Activated CD4-positive, alpha-beta T cell treated with anti-CD3 and anti-CD28 coated beads, Interleukin-2, amount 10 ng/mL, durations not matched to agents 24 days and 14 days (primary cell): ENCODE measurements at regions not wholly inside any gene's neighbourhood (a gene's known extent, or its start where the extent isn't known, plus 50 kb on each side); places are given as distances from the start of the nearest gene placed in this dataset.
A peak's percentile ranks its signal among the peaks of the same experiment; 100 is the strongest.
"Not testable (repeated sequence)": the region's sequence is repeated elsewhere in the genome, so short reads cannot be mapped to it uniquely, and the experiment has no call there.

Experiments
- DNase-seq: peaks from one replicate; pipeline ENCODE4 v3.0.0; 2022
- H3K27ac Mint-ChIP-seq: one replicate; pipeline ENCODE4 v1.8.0; 2022; ENCODE audit warnings: mild to moderate bottlenecking, mixed read lengths
- H3K27me3 Mint-ChIP-seq: one replicate; pipeline ENCODE4 v1.8.0; 2022; ENCODE audit warnings: mixed read lengths
- H3K36me3 Mint-ChIP-seq: one replicate; pipeline ENCODE4 v1.8.0; 2022; ENCODE audit warnings: low read depth, mild to moderate bottlenecking, mixed read lengths
- H3K4me1 Mint-ChIP-seq: one replicate; pipeline ENCODE4 v1.8.0; 2021; ENCODE audit warnings: mixed read lengths
- H3K4me3 Mint-ChIP-seq: one replicate; pipeline ENCODE4 v1.8.0; 2022; ENCODE audit warnings: mild to moderate bottlenecking, moderate library complexity, mixed read lengths
- H3K9me3 Mint-ChIP-seq: one replicate; pipeline ENCODE4 v1.8.0; 2021; ENCODE audit warnings: mixed read lengths
- intact Hi-C: fragments of 100-400 bp; cut with micrococcal nuclease; formaldehyde crosslinking; loops from one replicate; pipeline ENCODE4 v1.15.1; 2023

DNA sequence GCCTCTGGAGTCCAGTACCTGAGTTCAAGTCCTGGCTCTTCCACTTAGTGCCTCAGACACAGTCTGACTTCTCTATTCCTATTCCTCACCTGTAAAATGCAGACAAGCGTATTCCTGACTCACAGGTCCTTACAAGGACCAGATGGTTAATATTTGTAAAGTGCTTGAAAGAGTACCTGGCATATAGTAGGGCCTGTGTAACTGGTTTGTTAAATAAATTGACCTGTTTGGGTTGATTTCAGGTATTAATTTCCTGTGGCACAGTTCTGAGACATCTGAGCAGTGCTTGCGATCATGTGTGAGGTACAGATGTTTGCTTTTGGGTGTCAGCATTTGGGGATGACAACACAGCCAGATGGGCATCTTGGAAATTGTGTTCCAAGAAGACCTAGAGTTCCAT is 127.5 kb downstream of the APIP start:
- Mint-ChIP-seq H3K36me3 (no peaks in the 10 kb centered on the region), H3K4me1 (peaks cover 2% of the 10 kb centered on the region), H3K9me3 (peaks cover 6% of the 10 kb centered on the region), H3K4me3 (no peak overlapping the region), H3K27ac (no peak overlapping the region), H3K27me3 (peaks cover 13% of the 10 kb centered on the region)
- DNase-seq, result no peak
- intact Hi-C loops, result no loop called here

GRCh38 chr11:34787895-34788294 is 128.3 kb downstream of the APIP start:
- Mint-ChIP-seq H3K9me3 (peaks cover 8% of the 10 kb centered on the region), H3K4me1 (peaks cover 2% of the 10 kb centered on the region), H3K27ac (no peak overlapping the region), H3K4me3 (no peak overlapping the region), H3K27me3 (peaks cover 15% of the 10 kb centered on the region), H3K36me3 (no peaks in the 10 kb centered on the region)
- intact Hi-C loops, result no loop called here
- DNase-seq, result no peak

DNA sequence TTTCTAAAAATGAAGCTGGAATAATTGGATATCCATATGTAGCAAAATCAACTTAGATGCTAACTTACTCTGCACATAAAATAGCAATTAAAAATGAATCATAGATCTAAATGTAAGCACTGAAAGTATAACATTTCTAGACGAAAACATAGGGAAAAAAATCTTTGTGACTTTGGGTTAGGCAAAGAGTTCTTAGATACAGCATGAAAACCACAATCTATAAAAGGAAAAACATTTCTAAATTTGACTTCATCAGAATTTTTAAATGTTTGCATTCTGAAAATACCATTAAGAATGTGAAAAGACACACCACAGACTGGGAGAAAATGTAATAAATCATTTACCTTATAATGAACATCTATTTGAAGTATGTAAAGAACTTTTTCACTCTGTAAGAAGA is 128.8 kb downstream of the APIP start:
- Mint-ChIP-seq H3K9me3 (peaks cover 8% of the 10 kb centered on the region), H3K4me3 (no peak overlapping the region), H3K4me1 (peaks cover 2% of the 10 kb centered on the region), H3K27me3 (peaks cover 15% of the 10 kb centered on the region), H3K36me3 (no peaks in the 10 kb centered on the region), H3K27ac (no peak overlapping the region)
- DNase-seq, result no peak
- intact Hi-C loops, result no loop called here

GRCh38 chr11:34784318-34784841 is 131.8 kb downstream of the APIP start:
- no peaks in the 10 kb centered on the region for H3K4me1 Mint-ChIP-seq
- H3K4me3 Mint-ChIP-seq, result no peak overlapping the region
- peaks cover 18% of the 10 kb centered on the region for H3K27me3 Mint-ChIP-seq
- no peaks in the 10 kb centered on the region for H3K36me3 Mint-ChIP-seq
- H3K27ac Mint-ChIP-seq, result no peak overlapping the region
- H3K9me3 Mint-ChIP-seq, result peaks cover 3% of the 10 kb centered on the region
- intact Hi-C loops, result no loop called here
- no peak for DNase-seq

DNA sequence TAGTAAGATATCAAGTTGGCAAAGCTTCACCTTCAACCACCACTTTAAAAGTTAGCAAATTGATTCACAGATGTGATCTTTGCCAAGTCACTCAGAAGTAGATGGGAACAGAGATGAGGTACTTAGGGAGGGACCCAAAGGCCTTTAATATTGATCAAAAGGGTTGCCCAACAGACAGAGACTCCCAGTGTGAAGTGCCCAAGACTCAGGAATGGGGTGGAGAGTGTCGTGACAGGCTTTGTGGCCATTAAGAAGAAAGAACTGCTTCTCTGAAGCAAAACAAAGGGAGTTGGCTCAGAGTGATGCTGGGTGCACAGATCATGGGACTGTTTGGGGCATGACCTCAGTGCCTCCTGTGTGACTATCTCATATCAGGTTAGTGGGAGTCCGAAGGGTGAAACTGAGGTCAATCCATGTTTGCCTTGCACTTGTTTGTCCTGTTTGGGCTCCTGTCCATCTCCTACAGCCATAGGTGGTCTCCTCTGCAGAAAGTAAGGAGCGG is 132.3 kb downstream of the APIP start:
- H3K9me3 Mint-ChIP-seq, result peaks cover 3% of the 10 kb centered on the region

GRCh38 chr11:34781826-34782225 is 134.4 kb downstream of the APIP start:
- H3K9me3 Mint-ChIP-seq, H3K36me3 Mint-ChIP-seq, DNase-seq, H3K4me1 Mint-ChIP-seq, H3K27ac Mint-ChIP-seq, intact Hi-C loops, H3K4me3 Mint-ChIP-seq: not testable (repeated sequence)
- peaks cover 27% of the 10 kb centered on the region for H3K27me3 Mint-ChIP-seq

More for the DNA sequence above, 132.3 kb downstream of the APIP start:
- no peaks in the 10 kb centered on the region for H3K36me3 Mint-ChIP-seq
- H3K4me3 Mint-ChIP-seq, result no peak overlapping the region
- peaks cover 22% of the 10 kb centered on the region for H3K27me3 Mint-ChIP-seq
- DNase-seq, result no peak
- no peak overlapping the region for H3K27ac Mint-ChIP-seq
- intact Hi-C loops, result no loop called here
- H3K4me1 Mint-ChIP-seq, result no peaks in the 10 kb centered on the region

DNA sequence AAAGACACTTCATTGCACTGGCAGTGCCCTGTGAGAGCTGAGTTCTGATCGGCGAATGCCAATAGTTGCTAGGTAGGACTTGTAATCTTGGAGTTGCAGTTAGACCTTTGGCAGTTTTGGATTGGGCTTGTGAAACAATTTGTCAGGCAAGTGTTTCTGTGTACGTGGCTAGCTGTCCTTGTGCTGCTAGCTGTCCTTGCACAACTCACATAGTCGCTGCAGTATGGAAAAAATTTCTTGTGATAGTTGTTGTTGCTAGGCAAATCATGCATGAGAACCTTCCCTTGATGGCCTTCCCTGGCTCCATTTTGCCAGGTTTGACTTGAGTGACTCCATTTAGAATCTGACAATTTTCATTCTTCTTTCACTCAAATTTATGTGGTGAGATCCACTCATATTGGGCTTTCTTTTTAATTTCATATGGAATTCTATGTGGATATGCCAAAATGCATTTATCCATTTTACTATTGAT is 140.7 kb downstream of the APIP start:
- H3K27me3 Mint-ChIP-seq, result peaks cover 21% of the 10 kb centered on the region
- no peak overlapping the region for H3K4me3 Mint-ChIP-seq
- H3K9me3 Mint-ChIP-seq, result peaks cover 4% of the 10 kb centered on the region
- no peaks in the 10 kb centered on the region for H3K36me3 Mint-ChIP-seq
- DNase-seq, result peak; percentile 26
- no peaks in the 10 kb centered on the region for H3K4me1 Mint-ChIP-seq
- intact Hi-C loops, result no loop called here
- no peak overlapping the region for H3K27ac Mint-ChIP-seq

DNA sequence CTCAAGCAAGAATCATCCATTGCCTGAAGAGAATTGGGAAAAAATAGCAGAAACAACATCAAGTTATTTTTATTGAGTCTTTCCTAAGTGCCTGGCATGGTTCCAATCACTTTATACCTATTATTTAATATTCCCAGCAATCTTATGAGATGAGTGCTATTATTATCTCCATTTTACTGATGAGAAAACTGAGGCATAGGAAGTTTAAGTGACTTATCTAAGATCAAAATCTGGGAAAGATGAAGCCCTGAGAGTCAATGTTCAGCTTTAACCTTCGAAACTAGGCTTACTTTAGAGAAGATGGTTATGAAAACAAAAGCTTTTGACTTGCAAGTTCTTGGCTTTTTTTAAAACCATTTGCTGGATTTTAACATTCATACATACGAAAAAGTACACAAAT is 141.6 kb downstream of the APIP start:
- no peak overlapping the region for H3K4me3 Mint-ChIP-seq
- H3K9me3 Mint-ChIP-seq, result peaks cover 4% of the 10 kb centered on the region
- no peaks in the 10 kb centered on the region for H3K36me3 Mint-ChIP-seq
- H3K27ac Mint-ChIP-seq, result no peak overlapping the region
- H3K27me3 Mint-ChIP-seq, result peaks cover 20% of the 10 kb centered on the region
- H3K4me1 Mint-ChIP-seq, result no peaks in the 10 kb centered on the region
- DNase-seq, result no peak
- intact Hi-C loops, result no loop called here

DNA sequence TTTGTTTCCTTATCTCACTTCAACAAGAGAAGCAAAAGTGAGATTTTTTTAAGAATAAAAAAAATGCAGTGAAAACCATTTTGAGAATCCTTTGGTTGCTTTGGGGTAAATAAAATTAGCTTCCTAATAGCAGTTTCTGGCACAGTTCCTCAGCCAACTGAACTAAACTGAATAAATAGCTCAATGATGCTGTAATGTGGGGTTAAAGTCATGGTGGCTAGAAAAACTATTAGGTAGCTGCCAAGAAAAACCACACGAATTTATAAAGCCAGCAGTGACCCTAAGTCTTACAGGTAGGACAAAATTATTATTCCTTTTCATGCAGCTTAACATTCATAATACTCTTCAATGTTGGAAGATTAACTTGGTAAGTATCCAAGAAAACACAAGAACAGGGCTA is 142.4 kb downstream of the APIP start:
- Mint-ChIP-seq H3K27ac (no peak overlapping the region), H3K9me3 (peaks cover 4% of the 10 kb centered on the region), H3K4me3 (no peak overlapping the region), H3K27me3 (peaks cover 14% of the 10 kb centered on the region), H3K4me1 (no peaks in the 10 kb centered on the region), H3K36me3 (no peaks in the 10 kb centered on the region)
- no peak for DNase-seq
- intact Hi-C loops, result no loop called here

GRCh38 chr11:34773211-34773610 is 143.0 kb downstream of the APIP start:
- Mint-ChIP-seq H3K4me3 (no peak overlapping the region), H3K27ac (no peak overlapping the region), H3K4me1 (no peaks in the 10 kb centered on the region), H3K9me3 (peaks cover 4% of the 10 kb centered on the region), H3K27me3 (peaks cover 18% of the 10 kb centered on the region), H3K36me3 (no peaks in the 10 kb centered on the region)
- intact Hi-C loops, result no loop called here
- DNase-seq, result no peak

DNA sequence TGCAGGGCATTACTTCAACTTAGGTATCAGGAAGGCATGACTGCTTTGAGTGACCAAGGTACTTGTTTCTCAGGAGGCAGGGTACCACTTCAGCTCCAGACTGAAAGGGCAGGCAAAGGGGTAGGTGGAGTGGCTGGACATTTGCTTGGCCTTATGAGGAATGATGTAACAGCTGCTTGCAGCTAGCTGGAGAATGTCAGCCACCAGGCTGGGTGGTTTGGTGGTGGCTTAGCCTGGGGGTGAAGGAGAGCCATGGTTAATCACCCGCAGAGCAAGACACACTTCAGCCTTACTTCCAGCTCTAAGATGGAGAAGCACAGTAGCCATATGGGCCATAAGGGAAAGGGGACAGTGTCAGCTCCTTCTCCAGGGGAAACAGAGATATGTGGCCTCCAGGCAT is 146.1 kb downstream of the APIP start:
- Mint-ChIP-seq H3K4me3 (no peak overlapping the region), H3K36me3 (no peaks in the 10 kb centered on the region), H3K9me3 (peaks cover 6% of the 10 kb centered on the region), H3K27me3 (peaks cover 17% of the 10 kb centered on the region), H3K27ac (no peak overlapping the region), H3K4me1 (no peaks in the 10 kb centered on the region)
- intact Hi-C loops, result no loop called here
- no peak for DNase-seq

DNA sequence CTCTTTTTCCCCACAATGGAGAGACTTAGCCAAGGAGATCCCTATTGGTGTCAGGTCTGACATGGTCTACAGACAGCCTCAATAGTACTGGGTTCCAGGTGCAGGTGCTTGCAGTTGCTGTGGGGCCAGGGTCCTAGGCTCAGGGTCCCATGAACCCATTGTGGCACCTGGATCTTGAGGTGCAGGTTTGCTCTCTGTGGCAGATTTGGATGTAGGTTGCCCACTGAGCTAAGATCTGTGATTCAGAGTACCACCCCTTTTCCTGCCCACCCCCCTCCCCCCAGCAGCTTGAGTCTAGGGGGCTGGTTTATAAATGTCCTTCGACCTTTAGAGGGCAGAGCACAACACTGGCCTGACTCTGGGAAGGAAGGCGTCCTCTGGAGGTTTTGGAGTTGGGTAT is 147.0 kb downstream of the APIP start:
- Mint-ChIP-seq H3K27me3 (peaks cover 13% of the 10 kb centered on the region), H3K9me3 (peaks cover 6% of the 10 kb centered on the region), H3K4me1 (no peaks in the 10 kb centered on the region), H3K27ac (no peak overlapping the region), H3K36me3 (no peaks in the 10 kb centered on the region), H3K4me3 (no peak overlapping the region)
- DNase-seq, result no peak
- intact Hi-C loops, result no loop called here

GRCh38 chr11:34762625-34763024 is 141.7 kb downstream of the EHF start:
- H3K27ac Mint-ChIP-seq, H3K4me3 Mint-ChIP-seq, DNase-seq, H3K9me3 Mint-ChIP-seq, H3K27me3 Mint-ChIP-seq, intact Hi-C loops, H3K4me1 Mint-ChIP-seq, H3K36me3 Mint-ChIP-seq: not testable (repeated sequence)

DNA sequence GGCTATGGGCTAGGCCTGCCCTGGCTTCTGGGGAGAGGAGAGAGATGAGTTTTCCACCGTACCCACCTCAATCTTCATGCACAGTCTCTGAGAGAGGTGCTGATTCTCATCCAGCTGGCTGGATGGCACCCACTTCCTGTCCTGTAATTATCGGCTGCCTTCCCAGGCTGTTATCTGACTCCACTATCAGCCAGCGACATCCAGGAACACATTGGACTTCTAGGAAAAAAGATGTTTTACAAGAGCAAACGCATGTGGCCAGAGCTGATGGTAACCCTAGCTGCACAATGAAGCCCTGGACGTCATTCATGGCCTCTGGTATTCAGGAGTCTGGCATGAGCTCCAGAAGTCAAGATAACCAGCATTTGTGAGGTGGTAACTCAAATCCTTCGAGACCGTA is 137.4 kb downstream of the EHF start:
- Mint-ChIP-seq H3K36me3 (no peaks in the 10 kb centered on the region), H3K4me1 (no peaks in the 10 kb centered on the region), H3K27me3 (peaks cover 3% of the 10 kb centered on the region), H3K4me3 (no peak overlapping the region), H3K9me3 (no peaks in the 10 kb centered on the region), H3K27ac (no peak overlapping the region)
- no peak for DNase-seq
- intact Hi-C loops, result no loop called here

DNA sequence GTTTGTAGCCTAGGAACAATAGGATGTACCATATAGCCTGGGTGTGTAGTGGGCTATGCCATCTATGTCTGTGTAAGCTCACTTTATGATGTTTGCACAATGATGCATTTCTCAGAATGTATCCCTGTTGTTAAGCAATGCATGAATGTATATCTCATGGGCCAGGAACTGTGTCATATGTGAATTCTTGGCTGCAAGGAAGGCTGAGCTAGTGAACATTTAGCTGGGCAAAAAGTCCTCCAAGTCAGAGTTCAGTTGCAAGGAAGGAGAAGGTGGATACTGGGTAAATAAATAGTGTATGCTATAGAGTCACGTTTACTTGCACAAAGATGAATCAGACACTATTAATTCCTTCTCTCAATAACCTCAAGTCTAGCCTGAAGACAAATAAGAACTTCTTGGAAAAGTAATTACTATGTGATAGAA is 136.1 kb downstream of the EHF start:
- DNase-seq, result no peak
- intact Hi-C loops, result no loop called here
- Mint-ChIP-seq H3K27ac (no peak overlapping the region), H3K9me3 (no peaks in the 10 kb centered on the region), H3K4me1 (no peaks in the 10 kb centered on the region), H3K27me3 (peaks cover 4% of the 10 kb centered on the region), H3K4me3 (no peak overlapping the region), H3K36me3 (no peaks in the 10 kb centered on the region)
